Glomerular visceral epithelial cell (primary cell): ENCODE measurements at regions not wholly inside any gene's neighbourhood (a gene's known extent, or its start where the extent isn't known, plus 50 kb on each side); places are given as distances from the start of the nearest gene placed in this dataset.
"Not testable (repeated sequence)": the region's sequence is repeated elsewhere in the genome, so short reads cannot be mapped to it uniquely, and the experiment has no call there.

Source experiments
- DNase-seq: peaks from one replicate; pipeline ENCODE4 v3.0.0-alpha.2; 2016; ENCODE audit errors: extremely low spot score

DNA sequence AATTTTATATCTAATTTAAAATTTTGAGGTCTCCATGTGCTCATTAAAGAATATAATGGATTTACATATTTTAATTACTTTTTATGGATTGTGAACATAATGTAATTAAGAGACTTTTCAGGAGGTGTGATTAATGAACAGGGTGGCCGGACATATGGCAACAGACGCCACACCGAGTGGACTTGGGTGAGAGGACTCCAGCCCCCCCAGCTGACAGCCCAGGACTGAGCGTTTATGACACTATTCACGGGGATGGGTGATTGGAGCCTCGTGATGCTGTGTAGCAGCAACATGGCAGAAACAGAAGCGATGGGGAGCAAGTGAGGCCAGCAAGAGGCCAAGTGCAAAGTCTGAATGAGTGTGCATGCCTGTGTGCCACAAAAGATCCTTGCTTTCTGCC is 1176.9 kb downstream of the TYW1 start:
- no peak for DNase-seq

DNA sequence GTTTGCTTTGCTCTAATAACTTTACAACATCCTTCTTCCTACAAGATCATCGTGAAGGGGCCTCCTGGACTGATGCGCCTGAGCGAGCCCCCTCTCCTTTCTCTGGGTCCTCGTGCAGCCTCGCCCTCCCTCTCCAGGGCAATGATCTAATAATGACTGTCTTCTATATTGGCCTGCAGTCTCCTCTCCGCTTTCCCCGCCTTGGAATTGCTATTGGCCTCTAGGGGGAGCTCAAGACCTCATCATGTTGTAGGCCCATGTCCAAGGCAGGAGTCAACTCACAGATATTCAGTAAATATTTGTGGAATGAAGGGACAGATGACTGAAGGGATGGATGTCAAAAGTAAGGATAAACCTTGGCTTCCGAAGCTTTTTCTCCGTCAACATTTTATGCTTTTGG is 1180.3 kb downstream of the TYW1 start:
- no peak for DNase-seq

DNA sequence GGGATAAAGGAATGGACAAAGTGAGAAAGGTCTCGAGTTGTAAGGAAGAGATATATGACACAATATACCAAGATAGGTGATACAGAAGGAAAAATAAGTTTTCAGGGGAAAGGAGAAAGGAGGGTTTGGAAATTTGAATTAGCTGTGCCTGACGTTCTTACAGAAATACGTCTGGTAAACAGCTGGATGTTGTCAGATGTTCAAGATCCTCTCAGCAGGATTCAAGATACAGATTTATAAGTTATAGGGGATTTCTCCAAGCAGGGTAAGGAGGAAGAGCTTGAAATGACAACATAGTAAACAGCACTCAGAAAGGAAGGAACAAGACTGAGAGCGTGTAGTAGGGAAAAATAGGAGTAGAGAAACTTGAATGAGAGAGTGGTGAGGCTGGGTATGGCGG is 1184.1 kb downstream of the TYW1 start:
- DNase-seq, result no peak

DNA sequence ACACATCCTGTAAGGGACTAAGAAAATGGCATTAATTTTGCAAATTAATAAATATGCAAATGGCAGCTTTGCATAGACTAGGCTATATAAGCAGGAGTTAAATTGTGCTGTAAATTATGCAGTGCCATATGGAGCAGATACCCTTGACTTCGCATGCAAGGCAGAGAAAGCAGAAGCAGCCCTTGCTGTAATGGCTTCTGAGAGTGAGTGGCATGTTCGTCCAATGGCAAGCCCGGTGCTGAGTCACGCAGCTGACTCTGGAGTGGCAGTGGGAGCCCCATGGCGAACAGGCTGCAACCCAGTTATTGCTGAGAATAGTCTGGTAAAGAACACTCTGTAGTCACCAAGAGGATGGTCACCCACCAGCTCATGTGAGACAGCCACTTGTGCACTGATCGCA is 1186.5 kb downstream of the TYW1 start:
- DNase-seq, result no peak

DNA sequence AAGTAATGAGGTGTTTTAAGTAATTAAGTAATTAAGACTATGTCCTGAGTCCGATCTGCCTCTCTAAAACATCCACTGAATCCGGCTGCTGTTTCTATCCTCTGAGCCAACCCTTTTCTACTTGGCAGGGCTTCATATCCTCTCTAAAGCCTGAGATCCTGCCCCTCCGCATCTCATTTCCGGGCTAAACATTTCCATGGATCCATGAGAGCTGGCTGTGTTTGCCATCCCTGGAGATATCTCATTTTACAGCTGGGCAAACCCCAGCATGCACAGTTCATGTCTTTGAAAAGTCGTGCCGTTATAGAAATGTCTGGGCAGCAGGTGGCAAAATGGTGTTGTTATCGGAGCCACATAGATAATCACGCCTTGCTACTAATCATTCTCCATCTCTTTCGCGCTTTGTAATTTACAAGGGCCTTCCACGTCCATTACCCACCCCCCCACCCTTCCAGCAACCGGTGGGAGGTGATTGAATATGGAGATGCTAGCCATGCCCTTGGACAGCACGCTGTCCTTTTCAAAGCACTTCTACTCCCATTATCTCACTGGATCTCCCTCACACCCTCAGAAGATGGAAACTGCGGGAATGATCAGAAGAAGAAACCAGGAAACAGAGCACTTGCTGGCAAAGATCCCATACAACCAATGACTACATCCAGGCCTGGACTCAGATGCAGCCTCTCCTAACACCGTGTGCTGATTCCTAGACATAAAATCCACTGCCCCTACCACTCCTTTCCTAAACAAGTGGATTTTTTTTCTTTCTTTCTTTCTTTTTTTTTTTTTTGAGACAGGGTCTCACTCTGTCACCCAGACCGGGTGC is 1189.2 kb downstream of the TYW1 start:
- no peak for DNase-seq

DNA sequence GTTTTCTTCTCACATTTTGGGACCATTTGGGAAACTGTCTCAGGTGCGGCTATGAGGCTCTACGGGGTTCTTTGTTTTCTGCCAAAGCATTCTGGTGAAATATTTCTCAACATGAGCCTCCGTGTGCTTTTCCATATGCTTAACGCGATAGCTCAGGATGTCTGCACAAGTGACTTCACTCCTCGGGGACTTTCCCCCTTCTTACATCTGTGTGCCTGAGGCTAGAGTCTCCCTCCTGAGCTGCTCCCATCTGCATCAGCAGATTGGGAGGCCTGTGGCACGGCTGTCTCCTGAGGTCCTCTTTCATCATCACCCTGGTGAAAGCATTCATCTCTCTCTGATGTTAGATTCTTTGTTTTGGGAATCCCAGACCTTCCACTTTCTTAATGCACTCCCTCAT is 1190.9 kb downstream of the TYW1 start:
- DNase-seq, result no peak

DNA sequence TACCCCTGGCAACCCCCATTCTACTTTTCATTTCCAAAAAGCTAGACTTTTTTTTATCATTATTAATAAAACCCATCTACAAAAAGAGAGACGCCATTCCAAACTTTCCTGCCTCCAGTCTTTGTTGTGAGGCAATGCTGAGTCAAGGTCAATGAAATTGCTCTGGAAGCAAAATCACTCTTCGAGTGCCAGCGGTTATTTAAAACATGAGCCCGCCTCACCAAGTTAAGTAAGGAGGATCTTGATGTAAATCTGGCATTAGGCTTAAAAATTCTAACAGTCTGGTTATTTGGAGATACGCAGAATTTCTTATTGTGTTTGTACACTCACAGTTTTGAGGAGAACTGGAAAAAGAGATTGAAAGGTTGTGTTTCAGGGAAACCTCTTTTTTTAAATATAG is 1196.3 kb downstream of the TYW1 start:
- no peak for DNase-seq

DNA sequence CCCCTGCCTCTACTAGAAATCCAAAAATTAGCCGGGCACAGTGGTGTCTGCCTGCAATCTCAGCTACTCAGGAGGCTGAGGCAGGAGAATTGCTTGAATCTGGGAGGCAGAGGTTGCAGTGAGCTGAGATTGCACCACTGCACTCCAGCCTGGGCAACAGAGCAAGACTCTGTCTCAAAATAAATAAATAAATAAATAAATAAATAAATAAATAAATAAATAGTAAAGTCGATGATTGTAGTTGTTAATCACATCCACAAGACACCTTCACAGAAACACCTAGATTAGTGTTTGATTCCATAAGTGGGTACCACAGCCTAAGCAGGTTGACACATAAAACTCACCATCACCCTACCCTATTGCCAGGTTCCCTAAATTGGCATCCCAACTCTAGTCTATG is 1199.0 kb downstream of the TYW1 start:
- not testable (repeated sequence) for DNase-seq

DNA sequence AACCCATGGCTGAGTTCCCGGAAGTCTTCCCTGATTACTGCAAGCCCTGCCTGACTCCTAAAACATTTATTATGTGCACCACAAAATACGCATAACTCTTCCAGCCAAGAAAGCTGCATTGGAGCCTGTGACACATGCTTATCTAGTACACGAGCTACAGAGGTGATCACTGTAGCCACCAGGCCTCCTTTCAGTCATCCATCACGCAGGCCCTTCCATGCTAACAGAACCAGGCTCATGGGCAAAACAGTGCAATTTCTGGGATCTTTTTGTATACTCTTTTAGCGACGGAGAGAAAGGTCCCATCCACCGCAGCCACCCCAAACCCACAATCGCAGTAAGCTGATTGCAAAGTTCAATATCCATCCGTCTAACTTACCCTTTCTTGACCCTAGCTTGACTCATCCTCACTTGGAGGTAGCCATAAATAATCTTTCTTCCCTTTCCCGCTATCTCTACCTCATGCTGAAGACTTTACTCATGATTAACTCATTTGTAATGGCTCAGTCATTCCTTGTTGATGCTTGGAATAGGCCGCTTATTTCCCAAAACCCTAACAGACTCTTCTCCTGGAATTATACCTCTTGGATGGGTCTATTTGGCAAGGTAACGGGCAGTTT is 1203.5 kb downstream of the TYW1 start:
- no peak for DNase-seq

DNA sequence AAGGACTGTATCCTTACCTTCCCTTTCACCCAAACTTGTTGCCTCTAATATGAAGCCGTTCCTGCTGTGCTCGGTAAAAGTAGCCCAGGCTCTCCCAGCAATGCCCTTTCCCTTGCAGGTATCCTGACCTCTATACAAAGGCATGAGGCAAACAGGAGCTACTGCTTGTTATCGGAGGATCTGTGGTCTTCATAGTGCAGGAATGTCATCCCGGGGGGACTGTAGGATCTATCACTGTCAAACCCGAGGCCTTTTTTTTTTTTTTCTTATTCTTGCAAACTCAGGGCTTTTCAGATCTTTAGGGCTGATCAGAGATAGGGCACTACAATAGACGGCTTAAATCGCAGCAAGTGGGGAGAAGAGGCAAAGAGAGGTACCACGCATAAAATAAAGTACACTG is 1206.6 kb downstream of the TYW1 start:
- DNase-seq, result no peak

DNA sequence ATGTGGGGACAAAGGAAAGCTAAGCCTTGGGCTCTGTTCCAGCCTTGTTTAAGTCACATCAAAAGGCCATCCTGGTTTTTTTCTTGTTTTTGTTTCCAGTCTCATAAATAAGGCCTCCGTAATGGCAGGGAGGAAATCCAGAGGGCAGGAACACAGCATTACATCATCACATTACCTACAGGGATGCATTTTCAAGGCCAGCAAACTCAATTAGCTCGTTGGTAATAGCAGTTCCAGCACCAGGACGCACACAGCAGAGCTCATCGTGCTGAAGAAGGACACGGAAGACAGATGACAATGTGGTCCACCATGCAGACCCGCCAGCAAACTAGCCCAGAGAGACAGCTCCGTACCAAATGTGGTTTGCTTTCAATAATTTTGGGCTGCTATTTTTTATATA is 1209.2 kb downstream of the TYW1 start:
- DNase-seq, result no peak

DNA sequence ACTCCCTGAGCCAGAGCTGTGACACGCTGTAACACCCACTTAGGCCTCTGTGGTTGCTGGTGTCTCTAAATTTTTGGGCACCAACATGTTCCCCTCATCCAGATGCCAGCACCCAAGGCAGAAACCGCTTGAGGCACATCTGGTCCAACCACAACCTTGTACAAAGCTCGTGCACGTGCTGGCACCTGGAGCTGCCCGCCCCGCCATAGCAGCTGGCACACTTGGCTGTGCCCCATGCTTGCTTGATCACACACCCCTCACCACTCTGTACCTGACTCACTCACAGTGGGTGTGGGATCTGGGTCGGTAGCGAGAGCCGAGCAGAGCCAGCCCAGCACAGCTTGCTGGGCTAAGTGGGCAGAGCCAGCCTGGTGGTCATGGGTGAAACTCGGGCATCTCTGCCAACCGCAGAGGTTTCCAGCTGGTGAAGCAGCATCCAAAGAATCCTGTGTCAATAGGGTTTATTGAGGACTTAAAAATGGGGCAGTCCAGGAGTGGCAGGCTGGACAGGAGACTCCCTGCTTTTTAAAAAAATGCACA is 1210.4 kb downstream of the TYW1 start:
- DNase-seq, result no peak

DNA sequence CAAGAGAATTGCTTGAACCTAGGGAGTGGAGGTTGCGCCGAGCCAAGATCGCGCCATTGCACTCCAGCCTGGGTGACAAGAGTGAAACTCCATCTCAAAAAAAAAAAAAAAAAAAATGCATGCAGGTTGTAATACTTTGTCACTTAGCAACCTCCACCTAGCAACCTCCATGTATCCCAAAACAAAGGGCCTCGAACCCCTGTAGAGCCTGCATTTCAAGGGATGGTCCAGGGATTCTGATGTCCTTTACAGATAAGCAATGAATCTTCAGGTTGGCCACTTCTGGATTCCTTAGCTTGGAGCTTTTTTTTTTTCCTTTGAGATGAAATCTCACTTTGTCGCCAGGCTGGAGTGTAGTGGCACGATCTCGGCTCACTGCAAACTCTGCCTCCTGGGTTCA is 1211.0 kb downstream of the TYW1 start:
- DNase-seq, result no peak

DNA sequence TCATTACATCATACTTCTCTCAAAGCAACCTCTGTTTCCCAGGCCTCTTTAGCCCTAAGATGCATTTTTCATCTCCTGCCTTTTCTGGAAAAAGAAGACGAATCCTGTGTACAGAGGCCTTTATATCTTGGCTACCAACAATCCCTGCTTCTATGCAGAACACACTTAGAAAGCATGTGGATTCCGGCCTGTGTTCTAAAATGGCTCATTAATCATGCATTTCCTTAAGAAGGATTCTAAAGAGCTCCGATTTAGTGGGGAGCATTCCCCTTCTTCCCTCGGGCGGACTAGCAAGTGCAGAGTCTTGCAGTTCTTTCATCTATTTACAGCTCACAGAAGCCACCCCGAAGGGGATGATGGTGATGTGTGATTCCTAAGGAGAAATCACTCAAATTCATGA is 1212.9 kb downstream of the TYW1 start:
- no peak for DNase-seq

DNA sequence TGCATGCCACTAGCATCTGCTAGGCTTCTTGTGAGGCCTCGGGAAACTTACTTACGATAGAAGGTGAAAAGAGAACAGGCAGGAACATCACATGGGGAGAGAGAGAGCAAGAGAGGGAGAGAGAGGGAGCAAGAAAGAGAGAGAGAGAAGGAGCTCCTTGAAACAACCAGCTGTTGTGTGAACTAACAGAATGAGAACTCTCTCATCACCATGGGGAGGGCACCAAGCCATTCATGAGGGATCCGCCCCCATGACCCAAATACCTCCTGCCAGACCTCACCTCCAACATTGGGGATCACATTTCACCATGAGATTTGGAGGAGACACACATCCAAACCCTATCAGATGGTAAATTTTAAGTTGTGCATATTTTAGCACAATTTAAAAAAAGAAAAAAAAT is 1217.2 kb downstream of the TYW1 start:
- DNase-seq, result no peak

DNA sequence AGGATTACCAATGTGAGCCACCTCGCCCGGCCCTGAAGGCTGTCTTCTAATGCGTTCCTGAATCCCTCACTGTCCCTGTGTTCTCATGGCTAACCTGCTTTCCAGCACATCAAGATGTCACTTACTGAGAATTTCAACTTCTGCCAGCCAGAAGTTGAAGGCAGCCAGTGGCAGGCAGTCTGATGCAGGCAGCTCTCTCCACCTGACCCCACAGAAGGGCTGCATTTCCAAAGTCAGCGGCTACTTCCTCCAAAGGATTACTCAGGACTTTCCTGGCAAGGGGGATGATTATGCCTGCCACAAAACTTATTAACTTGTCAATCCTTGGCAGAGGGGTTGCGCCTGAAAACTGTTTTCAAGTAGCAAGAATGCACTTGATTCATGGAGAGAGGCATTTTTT is 1219.4 kb downstream of the TYW1 start:
- DNase-seq, result no peak

DNA sequence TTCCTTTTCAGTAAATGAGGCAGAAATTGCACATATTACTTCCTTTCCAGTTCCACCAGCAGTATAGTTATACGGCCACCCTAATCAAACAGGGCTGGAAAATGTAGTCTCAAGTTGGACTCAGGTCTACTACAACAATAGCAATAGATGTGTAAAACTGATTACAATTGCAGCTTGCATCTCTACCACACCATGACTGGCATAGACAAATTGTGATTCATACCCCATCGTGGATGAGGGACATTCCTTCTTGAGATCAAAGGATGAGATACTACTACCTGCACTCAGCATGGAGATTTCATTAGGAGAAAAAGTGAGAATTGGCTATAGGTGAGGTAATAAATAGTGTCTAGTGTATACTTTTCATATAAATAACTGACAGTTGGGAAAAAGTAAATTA is 1220.8 kb downstream of the TYW1 start:
- DNase-seq, result no peak

DNA sequence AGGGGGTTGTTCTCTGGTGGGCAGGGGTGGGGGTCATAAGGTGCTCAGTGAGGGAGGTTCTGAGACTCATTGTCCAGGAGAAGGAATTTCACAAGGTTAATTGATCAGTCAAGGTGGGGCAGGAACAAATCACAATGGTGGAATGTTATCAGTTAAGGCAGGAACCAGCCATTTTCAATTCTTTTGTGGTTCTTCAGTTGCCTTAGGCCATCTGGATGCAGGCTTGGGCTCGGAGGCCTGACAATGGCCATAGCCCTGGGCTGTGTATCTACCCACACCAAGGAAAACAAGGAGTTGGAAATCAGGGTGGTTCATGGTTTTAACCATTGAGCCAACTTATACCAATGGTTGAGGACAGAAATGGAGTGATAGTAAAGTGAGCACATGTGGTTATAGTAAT is 1221.8 kb downstream of the TYW1 start:
- no peak for DNase-seq

DNA sequence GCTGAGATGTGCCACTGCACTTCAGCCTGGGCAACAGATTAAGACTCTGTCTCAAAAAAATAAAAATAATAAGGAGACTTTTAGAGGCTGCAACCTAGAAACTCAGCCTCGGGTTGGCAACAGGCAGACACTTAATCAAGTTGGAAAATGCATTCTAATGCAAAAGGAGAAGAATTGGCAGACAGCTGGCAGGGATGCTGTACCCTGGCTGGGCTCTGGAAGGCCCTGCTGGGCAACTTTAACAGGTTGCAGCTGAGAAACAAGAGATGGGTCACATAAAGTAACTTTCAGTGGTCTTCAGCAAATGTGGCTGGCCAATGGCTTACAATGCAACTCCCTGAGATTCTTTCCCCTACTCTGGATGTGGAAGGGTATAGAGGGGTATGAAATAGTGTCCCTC is 1225.7 kb downstream of the TYW1 start:
- DNase-seq, result no peak

DNA sequence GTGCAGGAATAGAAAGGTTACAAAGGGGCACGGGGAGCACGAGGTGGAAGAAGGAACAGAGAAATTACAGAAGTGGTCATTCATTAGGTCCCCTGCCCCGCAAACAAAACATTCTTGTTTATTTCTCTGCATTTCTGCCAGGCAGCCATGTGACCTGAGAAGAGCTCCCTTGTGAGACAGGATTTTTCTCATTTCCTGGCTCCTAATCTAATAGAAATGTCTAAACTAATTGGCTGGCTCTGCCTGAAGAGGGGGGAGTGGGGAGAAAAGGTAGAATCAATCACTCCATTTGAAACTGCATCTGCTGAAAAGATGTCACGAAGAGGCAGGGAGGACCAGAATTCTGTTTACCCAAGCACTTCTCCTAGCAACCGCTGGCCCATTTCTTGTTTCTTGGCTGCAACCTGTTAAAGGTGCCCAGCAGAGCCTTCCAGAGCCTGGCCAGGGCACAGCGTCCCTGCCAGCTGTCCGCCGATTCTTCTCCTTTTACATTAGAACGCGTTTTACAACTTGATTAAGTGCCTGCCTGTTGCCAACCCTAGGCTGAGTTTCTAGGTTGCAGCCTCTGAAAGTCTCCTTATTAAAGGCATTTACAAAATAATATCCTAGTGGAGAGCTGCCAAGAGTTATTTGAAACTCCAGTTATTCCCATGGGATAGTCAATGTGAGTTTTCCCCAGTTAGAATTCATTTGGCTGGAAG is 1227.6 kb downstream of the TYW1 start:
- no peak for DNase-seq

DNA sequence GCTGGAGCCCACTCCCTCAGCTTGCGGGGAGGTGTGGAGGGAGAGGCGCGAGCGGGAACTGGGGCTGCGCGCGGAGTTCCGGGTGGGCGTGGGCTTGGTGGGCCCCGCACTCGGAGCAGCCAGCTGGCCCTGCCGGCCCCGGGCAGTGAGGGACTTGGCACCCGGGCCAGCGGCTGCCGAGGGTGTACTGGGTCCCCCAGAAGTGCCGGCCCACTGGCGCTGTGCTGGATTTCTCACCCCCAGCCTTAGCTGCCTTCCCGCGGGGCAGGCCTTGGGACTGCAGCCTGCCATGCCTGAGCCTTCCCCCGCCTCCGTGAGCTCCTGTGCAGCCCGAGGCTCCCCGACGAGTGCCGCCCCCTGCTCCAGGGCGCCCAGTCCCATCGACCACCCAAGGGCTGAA is 1234.4 kb downstream of the TYW1 start:
- DNase-seq, result not testable (repeated sequence)

DNA sequence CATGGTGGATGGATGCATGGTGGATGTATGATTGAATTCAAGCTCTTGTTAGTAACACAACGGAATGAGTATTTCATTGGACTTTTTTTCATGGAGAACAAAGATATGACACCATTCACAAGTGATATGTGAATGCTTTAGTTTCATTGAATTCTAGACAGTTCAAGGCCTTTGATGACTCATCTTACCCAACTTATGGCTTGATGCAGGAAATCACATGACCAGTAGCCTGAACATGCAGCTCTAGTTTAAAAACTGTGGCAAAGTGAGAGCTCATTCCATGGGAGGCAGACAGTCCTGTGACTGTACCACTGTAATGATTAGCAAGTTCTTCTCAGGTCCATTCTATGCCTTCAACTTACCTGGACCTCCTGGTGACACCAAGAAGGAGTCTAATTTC is 1239.3 kb downstream of the TYW1 start:
- DNase-seq, result no peak
